ENCODE measurements at regions not wholly inside any gene's neighbourhood (a gene's known extent, or its start where the extent isn't known, plus 50 kb on each side); places are given as distances from the start of the nearest gene placed in this dataset.

- DNase-seq (ENCODE audit: extremely low read depth, low read depth, low spot score) = no peak
Observed at GRCh38 chr6:170024940-170025339, 265.9 kb downstream of the DLL1 start.

- DNase-seq (ENCODE audit: extremely low read depth, low read depth, low spot score) = no peak
Observed at GRCh38 chr6:170023620-170024521, 267.0 kb downstream of the DLL1 start.

GRCh38 chr6:170022827-170023619, 267.9 kb downstream of the DLL1 start:
- no peak for DNase-seq (ENCODE audit: extremely low read depth, low read depth, low spot score)

- no peak for DNase-seq (ENCODE audit: extremely low read depth, low read depth, low spot score)
Observed at GRCh38 chr6:170022291-170022722, 268.6 kb downstream of the DLL1 start.

GRCh38 chr6:170021579-170021978, 269.3 kb downstream of the DLL1 start:
- no peak for DNase-seq (ENCODE audit: extremely low read depth, low read depth, low spot score)

- DNase-seq (ENCODE audit: extremely low read depth, low read depth, low spot score) = no peak
Observed at GRCh38 chr6:170019818-170020583, 268.6 kb downstream of the ERMARD start.

- DNase-seq (ENCODE audit: extremely low read depth, low read depth, low spot score) = no peak
Observed at GRCh38 chr6:170018936-170019817, 267.8 kb downstream of the ERMARD start.

- no peak for DNase-seq (ENCODE audit: extremely low read depth, low read depth, low spot score)
Observed at GRCh38 chr6:170018422-170018935, 267.1 kb downstream of the ERMARD start.

GRCh38 chr6:170017603-170018320, 266.3 kb downstream of the ERMARD start:
- DNase-seq (ENCODE audit: extremely low read depth, low read depth, low spot score) = no peak

- no peak for DNase-seq (ENCODE audit: extremely low read depth, low read depth, low spot score)
Observed at GRCh38 chr6:170013815-170014214, 262.4 kb downstream of the ERMARD start.

- DNase-seq (ENCODE audit: extremely low read depth, low read depth, low spot score) = no peak
Observed at GRCh38 chr6:170012037-170012330, 260.6 kb downstream of the ERMARD start.

- DNase-seq (ENCODE audit: extremely low read depth, low read depth, low spot score) = no peak
Observed at GRCh38 chr6:170011204-170012036, 260.0 kb downstream of the ERMARD start.

- no peak for DNase-seq (ENCODE audit: extremely low read depth, low read depth, low spot score)
Observed at GRCh38 chr6:170010665-170011203, 259.3 kb downstream of the ERMARD start.

- DNase-seq (ENCODE audit: extremely low read depth, low read depth, low spot score) = no peak
Observed at GRCh38 chr6:170008294-170008785, 256.9 kb downstream of the ERMARD start.

GRCh38 chr6:170007468-170008293, 256.3 kb downstream of the ERMARD start:
- no peak for DNase-seq (ENCODE audit: extremely low read depth, low read depth, low spot score)

- no peak for DNase-seq (ENCODE audit: extremely low read depth, low read depth, low spot score)
Observed at GRCh38 chr6:170006900-170007467, 255.6 kb downstream of the ERMARD start.

Data from glomerular endothelial cell (primary cell).